ENCODE measurements at regions not wholly inside any gene's neighbourhood (a gene's known extent, or its start where the extent isn't known, plus 50 kb on each side); places are given as distances from the start of the nearest gene placed in this dataset.
"Not testable (repeated sequence)": the region's sequence is repeated elsewhere in the genome, so short reads cannot be mapped to it uniquely, and the experiment has no call there.

GRCh38 chr4:33802578-33802977 is 2441.7 kb downstream of the ARAP2 start:
- no peaks in the 10 kb centered on the region for H3K4me1 ChIP-seq
- no peak for ATAC-seq
- H3K4me3 ChIP-seq: no peak overlapping the region
- TF ChIP-seq, protein P1, sequence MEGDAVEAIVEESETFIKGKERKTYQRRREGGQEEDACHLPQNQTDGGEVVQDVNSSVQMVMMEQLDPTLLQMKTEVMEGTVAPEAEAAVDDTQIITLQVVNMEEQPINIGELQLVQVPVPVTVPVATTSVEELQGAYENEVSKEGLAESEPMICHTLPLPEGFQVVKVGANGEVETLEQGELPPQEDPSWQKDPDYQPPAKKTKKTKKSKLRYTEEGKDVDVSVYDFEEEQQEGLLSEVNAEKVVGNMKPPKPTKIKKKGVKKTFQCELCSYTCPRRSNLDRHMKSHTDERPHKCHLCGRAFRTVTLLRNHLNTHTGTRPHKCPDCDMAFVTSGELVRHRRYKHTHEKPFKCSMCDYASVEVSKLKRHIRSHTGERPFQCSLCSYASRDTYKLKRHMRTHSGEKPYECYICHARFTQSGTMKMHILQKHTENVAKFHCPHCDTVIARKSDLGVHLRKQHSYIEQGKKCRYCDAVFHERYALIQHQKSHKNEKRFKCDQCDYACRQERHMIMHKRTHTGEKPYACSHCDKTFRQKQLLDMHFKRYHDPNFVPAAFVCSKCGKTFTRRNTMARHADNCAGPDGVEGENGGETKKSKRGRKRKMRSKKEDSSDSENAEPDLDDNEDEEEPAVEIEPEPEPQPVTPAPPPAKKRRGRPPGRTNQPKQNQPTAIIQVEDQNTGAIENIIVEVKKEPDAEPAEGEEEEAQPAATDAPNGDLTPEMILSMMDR (IDR thresholded peaks at IDR 0.05): no peak
- no peaks in the 10 kb centered on the region for H3K27me3 ChIP-seq
- DNase-seq: no peak
- H3K9me3 ChIP-seq: no peaks in the 10 kb centered on the region
- H3K27ac ChIP-seq: no peak overlapping the region
- intact Hi-C loops (cut with DNase I): no loop called here
- no peaks in the 10 kb centered on the region for H3K36me3 ChIP-seq

GRCh38 chr4:33825685-33826084 is 2418.6 kb downstream of the ARAP2 start:
- intact Hi-C loops (cut with DNase I): no loop called here
- H3K27ac ChIP-seq: no peak overlapping the region
- DNase-seq (no peak), ATAC-seq (no peak)
- H3K9me3 ChIP-seq: no peaks in the 10 kb centered on the region
- H3K4me3 ChIP-seq: no peak overlapping the region
- TF ChIP-seq, protein P1 (IDR thresholded peaks at IDR 0.05): no peak
- H3K27me3 ChIP-seq: no peaks in the 10 kb centered on the region
- H3K4me1 ChIP-seq: no peaks in the 10 kb centered on the region
- no peaks in the 10 kb centered on the region for H3K36me3 ChIP-seq

DNA sequence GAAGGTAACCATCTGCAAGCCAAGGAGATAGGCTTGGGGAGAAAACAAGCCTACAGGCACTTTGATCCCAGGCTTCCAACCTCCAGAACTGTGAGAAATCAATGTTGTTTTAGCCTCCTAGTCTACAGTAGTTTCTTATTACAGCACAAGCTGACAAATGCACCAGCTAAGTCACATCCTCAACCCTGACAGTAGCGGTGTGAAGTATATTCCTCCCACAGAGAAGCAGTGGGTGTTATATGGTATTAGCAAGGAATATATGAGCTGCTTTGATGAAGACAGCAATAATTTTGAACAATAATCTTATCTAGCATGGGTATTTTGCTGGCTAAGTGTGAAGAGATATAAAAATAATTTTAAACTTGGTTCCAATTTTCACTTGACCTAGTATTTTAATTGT is 2415.0 kb downstream of the ARAP2 start:
- H3K36me3 ChIP-seq; ATAC-seq; H3K27ac ChIP-seq; intact Hi-C loops (cut with DNase I); H3K27me3 ChIP-seq; H3K9me3 ChIP-seq; H3K4me3 ChIP-seq; DNase-seq; H3K4me1 ChIP-seq: not testable (repeated sequence)

- H3K27ac ChIP-seq: no peak overlapping the region
- TF ChIP-seq, protein P1 (IDR thresholded peaks at IDR 0.05): no peak
- no peaks in the 10 kb centered on the region for H3K4me1 ChIP-seq
- ATAC-seq (no peak), DNase-seq (no peak)
- H3K4me3 ChIP-seq: no peak overlapping the region
- no peaks in the 10 kb centered on the region for H3K9me3 ChIP-seq
- no peaks in the 10 kb centered on the region for H3K36me3 ChIP-seq
- intact Hi-C loops (cut with DNase I): no loop called here
- no peaks in the 10 kb centered on the region for H3K27me3 ChIP-seq
These were observed 2412.8 kb downstream of the ARAP2 start for GRCh38 chr4:33831442-33832066.

- H3K4me1 ChIP-seq; H3K9me3 ChIP-seq; H3K36me3 ChIP-seq; ATAC-seq; H3K4me3 ChIP-seq; DNase-seq; H3K27me3 ChIP-seq; H3K27ac ChIP-seq; intact Hi-C loops (cut with DNase I): not testable (repeated sequence)
These were observed 2408.6 kb downstream of the ARAP2 start for GRCh38 chr4:33835764-33836163.

- DNase-seq (no peak), ATAC-seq (no peak)
- H3K27me3 ChIP-seq: no peaks in the 10 kb centered on the region
- H3K4me3 ChIP-seq: no peak overlapping the region
- H3K27ac ChIP-seq: no peak overlapping the region
- H3K4me1 ChIP-seq: no peaks in the 10 kb centered on the region
- intact Hi-C loops (cut with DNase I): no loop called here
- TF ChIP-seq, protein P1 (IDR thresholded peaks at IDR 0.05): no peak
- no peaks in the 10 kb centered on the region for H3K9me3 ChIP-seq
- H3K36me3 ChIP-seq: no peaks in the 10 kb centered on the region
These were observed 2407.1 kb downstream of the ARAP2 start for GRCh38 chr4:33837043-33837838.
